Renal cortical epithelial cell (primary cell): ENCODE measurements at regions not wholly inside any gene's neighbourhood (a gene's known extent, or its start where the extent isn't known, plus 50 kb on each side); places are given as distances from the start of the nearest gene placed in this dataset.
"Not testable (repeated sequence)": the region's sequence is repeated elsewhere in the genome, so short reads cannot be mapped to it uniquely, and the experiment has no call there.

Source experiments
- DNase-seq: peaks from one replicate; pipeline ENCODE4 v3.0.0-alpha.2; 2011; ENCODE audit warnings: low read depth

GRCh38 chr4:114087596-114088230, 108.3 kb upstream of the ARSJ start:
- peak; percentile 33 for DNase-seq

- no peak for DNase-seq
These were observed 109.0 kb upstream of the ARSJ start for GRCh38 chr4:114088481-114088880.

GRCh38 chr4:114091546-114091945, 112.1 kb upstream of the ARSJ start:
- no peak for DNase-seq

- DNase-seq, result no peak
These were observed 113.8 kb upstream of the ARSJ start for GRCh38 chr4:114093221-114093715.

GRCh38 chr4:114100288-114101031, 121.0 kb upstream of the ARSJ start:
- no peak for DNase-seq

- DNase-seq, result no peak
These were observed 124.5 kb upstream of the ARSJ start for GRCh38 chr4:114103908-114104307.

- peak; percentile 60 for DNase-seq
These were observed 129.4 kb upstream of the ARSJ start for GRCh38 chr4:114108869-114109268.

- DNase-seq, result peak; percentile 5
These were observed 130.3 kb upstream of the ARSJ start for GRCh38 chr4:114109776-114110175.

GRCh38 chr4:114115526-114115925, 136.1 kb upstream of the ARSJ start:
- DNase-seq, result no peak

GRCh38 chr4:114116861-114117260, 137.4 kb upstream of the ARSJ start:
- DNase-seq, result no peak

GRCh38 chr4:114121221-114121620, 141.8 kb upstream of the ARSJ start:
- no peak for DNase-seq

- no peak for DNase-seq
These were observed 152.8 kb upstream of the ARSJ start for GRCh38 chr4:114132199-114132598.

GRCh38 chr4:114132830-114133229, 153.4 kb upstream of the ARSJ start:
- no peak for DNase-seq

GRCh38 chr4:114136069-114136468, 156.6 kb upstream of the ARSJ start:
- no peak for DNase-seq

- no peak for DNase-seq
These were observed 158.5 kb upstream of the ARSJ start for GRCh38 chr4:114137984-114138383.

- DNase-seq, result no peak
These were observed 167.6 kb upstream of the ARSJ start for GRCh38 chr4:114146947-114147618.

GRCh38 chr4:114147619-114148208, 168.3 kb upstream of the ARSJ start:
- not testable (repeated sequence) for DNase-seq

- DNase-seq, result not testable (repeated sequence)
These were observed 169.1 kb upstream of the ARSJ start for GRCh38 chr4:114148372-114149070.

- DNase-seq, result no peak
These were observed 176.9 kb upstream of the ARSJ start for GRCh38 chr4:114156371-114156770.

- DNase-seq, result no peak
These were observed 182.4 kb upstream of the ARSJ start for GRCh38 chr4:114161809-114162208.

- no peak for DNase-seq
These were observed 183.6 kb upstream of the ARSJ start for GRCh38 chr4:114163051-114163450.

- DNase-seq, result no peak
These were observed 194.5 kb upstream of the ARSJ start for GRCh38 chr4:114173968-114174367.
